Sigmoid colon (tissue), 4 donors: ENCODE measurements at regions not wholly inside any gene's neighbourhood (a gene's known extent, or its start where the extent isn't known, plus 50 kb on each side); places are given as distances from the start of the nearest gene placed in this dataset.

Source experiments
- CTCF ChIP-seq, 4 experiments: fragments of 450-650 bp in 3 of 4; fragments of 200-600 bp in 1 of 4; IDR thresholded peaks; one replicate each; pipeline ENCODE4 v1.5.1; 2016 to 2019; ENCODE audit warnings: antibody characterized with exemption in 4 of 4, mild to moderate bottlenecking in 3 of 4, moderate library complexity in 2 of 4
- POLR2A ChIP-seq, 2 donors: fragments of 450-650 bp; IDR thresholded peaks; one replicate each; pipeline ENCODE4 v1.6.1; 2016; ENCODE audit warnings: antibody characterized with exemption in 2 of 2, mild to moderate bottlenecking in 2 of 2, moderate library complexity in 2 of 2
- POLR2AphosphoS5 ChIP-seq, 4 donors: sonication (generic); formaldehyde crosslinking; IDR thresholded peaks; one replicate each; pipeline ENCODE4 v1.6.1; 2017; ENCODE audit warnings: antibody characterized with exemption in 4 of 4

GRCh38 chr6:165163519-165163918 is 145.9 kb downstream of the C6orf118 start:
- TF ChIP-seq CTCF (IDR thresholded peaks at IDR 0.05) (no peak), POLR2A (IDR thresholded peaks at IDR 0.05) (no peak), POLR2AphosphoS5 (IDR thresholded peaks at IDR 0.05) (no peak)
